ENCODE measurements at regions not wholly inside any gene's neighbourhood (a gene's known extent, or its start where the extent isn't known, plus 50 kb on each side); places are given as distances from the start of the nearest gene placed in this dataset.

- intact Hi-C loops (cut with micrococcal nuclease) = no loop called here
Observed at GRCh38 chr11:29959488-29959887, 57.3 kb downstream of the KCNA4 start.

DNA sequence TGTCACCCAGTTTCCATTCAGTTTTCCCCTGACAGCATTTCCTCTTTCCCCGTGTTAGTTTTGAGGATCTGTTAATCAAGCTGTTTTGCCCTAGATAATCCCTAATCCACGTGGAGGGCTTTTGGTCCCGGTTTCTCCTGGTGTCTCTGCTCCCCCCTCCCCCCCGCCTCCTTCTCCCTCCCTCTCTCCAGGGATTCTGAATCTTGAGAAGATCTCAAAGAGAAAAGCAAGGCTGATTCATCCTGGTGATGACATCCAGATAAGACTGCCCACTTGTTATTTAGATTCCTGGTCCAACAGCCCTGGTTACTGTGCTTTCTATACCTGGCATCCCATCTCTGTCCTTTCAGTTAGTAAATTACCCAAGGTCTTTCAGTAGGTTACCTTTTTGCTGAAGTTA is 59.4 kb downstream of the KCNA4 start:
- intact Hi-C loops (cut with micrococcal nuclease) = no loop called here

GRCh38 chr11:29956076-29956556 is 60.7 kb downstream of the KCNA4 start:
- intact Hi-C loops (cut with micrococcal nuclease) = no loop called here

DNA sequence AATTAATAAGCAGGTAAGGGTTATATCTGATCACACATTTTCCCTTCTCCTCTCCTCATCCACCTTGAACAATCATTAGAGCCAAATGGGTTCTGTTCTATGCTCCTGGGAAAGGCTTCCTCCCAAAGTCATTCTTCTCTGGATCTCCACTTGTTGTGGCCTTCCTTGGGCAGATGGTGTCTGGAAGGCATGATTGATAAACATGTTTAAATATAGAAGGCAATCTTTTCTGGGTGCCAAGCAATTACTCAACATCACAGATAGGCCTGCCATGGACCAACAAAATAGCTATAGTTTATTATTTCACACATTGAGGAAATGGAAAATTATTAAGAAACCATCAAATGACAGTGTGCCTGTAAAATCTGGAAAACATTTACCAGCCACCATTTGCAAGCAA is 73.5 kb downstream of the KCNA4 start:
- intact Hi-C loops (cut with micrococcal nuclease) = no loop called here

DNA sequence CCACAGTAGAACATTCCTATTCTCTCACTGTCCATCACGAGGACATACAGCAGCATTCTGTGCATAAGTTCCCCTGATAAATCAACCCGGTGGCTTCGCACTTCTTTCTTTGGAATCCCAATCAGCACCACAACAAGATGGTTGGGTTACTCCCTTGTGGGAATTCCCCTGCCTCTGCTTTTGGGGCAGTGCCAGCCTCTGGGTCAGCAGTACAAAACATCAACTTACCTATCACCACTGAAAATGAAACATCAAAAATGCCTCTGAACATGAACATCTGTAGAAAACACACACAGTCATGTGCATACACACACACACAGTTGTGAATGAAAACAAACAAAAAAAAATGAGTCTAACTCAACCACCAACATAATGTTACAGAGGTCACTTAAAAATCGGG is 79.3 kb downstream of the KCNA4 start:
- intact Hi-C loops (cut with micrococcal nuclease) = no loop called here

DNA sequence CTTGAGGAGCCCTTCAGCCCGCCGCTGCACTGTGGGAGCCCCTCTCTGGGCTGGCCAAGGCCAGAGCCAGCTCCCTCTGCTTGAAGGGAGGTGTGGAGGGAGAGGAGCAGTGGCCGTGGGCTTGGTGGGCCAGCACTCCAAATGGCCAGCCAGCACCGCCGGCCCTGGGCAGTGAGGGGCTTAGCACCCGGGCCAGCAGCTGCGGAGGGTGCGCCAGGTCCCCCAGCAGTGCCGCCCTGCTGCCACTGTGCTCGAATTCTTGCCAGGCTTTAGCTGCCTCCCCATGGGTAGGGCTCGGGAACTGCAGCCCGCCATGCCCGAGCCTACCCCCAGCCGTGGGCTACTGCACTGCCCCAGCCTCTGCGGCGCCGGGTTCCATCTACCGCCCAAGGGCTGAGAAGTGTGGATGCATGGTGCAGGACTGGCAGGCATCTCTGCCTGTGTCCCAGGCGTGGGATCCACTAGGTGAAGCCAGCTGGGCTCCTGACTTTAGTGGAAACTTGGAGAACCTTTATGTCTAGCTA is 82.7 kb downstream of the KCNA4 start:
- intact Hi-C loops (cut with micrococcal nuclease) = no loop called here

DNA sequence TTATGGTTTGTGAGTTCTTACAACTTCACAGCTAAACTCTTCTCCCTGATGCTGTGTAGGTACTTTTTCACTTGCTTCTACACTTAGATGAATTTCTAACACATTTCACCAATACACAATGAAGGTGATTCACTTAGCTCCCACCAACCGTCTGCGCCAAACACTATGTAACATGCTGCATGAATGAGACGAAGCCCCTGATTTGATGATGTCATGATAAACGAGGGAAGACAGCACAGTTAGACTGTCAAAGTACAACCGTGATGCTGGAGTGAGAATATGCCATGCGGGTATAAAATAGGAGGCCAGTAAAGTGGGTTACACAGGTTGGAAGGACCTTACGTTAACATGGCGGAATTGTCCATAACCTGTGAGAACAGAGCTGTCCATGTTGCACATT is 100.8 kb downstream of the KCNA4 start:
- intact Hi-C loops (cut with micrococcal nuclease) = no loop called here

GRCh38 chr11:29914203-29914930 is 102.5 kb downstream of the KCNA4 start:
- intact Hi-C loops (cut with micrococcal nuclease) = no loop called here

DNA sequence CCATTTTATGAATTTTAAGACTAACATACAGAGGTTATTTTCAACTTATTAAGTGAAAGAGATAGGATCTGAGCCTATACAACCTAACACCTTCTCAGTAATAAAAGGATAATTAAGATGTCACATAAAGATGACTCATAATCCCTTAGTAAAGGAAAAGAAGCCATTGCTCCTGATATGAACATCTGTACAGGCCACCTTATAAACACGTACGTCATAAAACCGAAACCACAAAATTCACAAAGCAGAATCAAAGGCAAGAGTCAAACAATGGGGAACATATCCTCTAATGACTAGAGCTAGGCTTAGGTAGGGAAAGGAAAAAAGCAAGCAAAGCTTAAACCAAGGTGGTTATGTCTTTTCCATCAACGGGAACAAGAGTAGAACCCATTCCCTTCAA is 103.5 kb downstream of the KCNA4 start:
- intact Hi-C loops (cut with micrococcal nuclease) = no loop called here

GRCh38 chr11:29900382-29900781 is 116.4 kb downstream of the KCNA4 start:
- intact Hi-C loops (cut with micrococcal nuclease) = no loop called here

DNA sequence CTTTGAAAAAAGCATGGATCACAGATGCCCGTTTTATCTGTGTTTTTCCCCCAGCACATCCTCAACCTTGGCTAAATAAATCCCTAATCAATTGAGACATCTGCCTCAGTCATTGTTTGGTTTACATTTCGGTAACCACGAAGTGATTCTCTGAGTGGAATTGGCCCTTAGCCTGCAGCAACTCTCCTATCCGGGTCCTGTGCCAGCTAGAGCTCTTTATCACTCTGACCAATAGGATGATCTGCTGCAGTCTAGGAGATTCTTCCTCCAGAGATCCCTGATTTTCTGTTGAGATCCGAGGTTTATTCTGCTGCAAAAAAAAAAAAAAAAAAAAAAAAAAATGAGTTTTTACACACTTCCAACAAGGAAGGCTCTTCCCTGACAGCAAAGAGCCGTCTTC is 137.3 kb downstream of the KCNA4 start:
- intact Hi-C loops (cut with micrococcal nuclease) = no loop called here

GRCh38 chr11:29876192-29876591 is 140.6 kb downstream of the KCNA4 start:
- intact Hi-C loops (cut with micrococcal nuclease) = no loop called here

GRCh38 chr11:29847219-29847618 is 169.6 kb downstream of the KCNA4 start:
- intact Hi-C loops (cut with micrococcal nuclease) = no loop called here

DNA sequence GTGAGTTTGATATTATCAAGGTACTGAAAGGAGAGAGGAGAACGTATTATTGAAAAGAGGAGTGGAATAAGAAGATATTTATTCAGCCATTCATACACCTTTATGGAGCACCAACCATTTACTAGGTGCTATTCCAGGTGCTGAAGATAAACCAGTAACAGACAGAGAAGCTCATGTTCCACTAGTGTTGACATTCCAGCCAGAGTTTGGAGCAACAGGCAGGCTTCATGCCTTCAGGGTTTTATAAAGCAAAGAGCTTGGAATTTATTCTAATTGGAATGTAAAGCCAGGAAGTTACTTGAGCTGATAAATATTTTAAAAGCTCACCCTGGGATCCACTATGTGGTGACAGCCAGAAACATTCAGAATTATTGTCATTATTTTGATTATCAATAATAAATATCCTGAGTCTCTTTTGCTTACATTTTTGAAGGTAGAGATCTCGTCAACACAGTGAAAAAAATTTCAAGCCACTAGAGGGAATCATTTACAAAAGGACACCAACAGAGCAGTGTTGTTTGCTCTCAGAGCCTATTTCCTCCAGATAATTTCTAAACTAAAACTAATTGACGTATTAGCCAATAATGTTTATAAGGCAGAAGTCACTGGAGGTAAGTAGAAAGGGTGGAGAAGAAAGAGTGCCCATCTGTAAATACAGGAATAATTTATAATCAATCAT is 172.0 kb downstream of the KCNA4 start:
- intact Hi-C loops (cut with micrococcal nuclease) = no loop called here

- intact Hi-C loops (cut with micrococcal nuclease) = no loop called here
Observed at GRCh38 chr11:29844031-29844430, 172.8 kb downstream of the KCNA4 start.

- intact Hi-C loops (cut with micrococcal nuclease) = no loop called here
Observed at GRCh38 chr11:29842061-29842460, 174.8 kb downstream of the KCNA4 start.

GRCh38 chr11:29826878-29827277 is 190.0 kb downstream of the KCNA4 start:
- intact Hi-C loops (cut with micrococcal nuclease) = no loop called here

DNA sequence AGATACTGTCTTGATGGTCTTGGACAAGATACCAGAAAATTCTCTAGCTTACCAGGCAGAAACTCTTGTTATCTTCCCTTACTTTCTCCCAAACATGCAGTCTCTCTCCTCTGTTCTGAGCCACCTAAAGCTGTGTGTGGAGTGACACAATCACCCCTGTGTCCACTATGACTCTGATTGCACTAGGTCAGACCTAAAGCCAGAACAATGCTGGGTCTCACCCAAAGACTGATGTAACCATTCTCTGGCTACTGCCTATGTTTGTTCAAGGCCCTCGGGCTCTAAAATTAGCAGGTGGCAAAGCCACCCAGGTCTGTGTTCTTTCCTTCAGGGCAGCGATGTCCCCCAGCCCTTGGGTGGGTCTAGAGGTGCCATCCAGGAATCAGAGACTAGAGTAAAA is 200.5 kb downstream of the KCNA4 start:
- intact Hi-C loops (cut with micrococcal nuclease) = no loop called here

DNA sequence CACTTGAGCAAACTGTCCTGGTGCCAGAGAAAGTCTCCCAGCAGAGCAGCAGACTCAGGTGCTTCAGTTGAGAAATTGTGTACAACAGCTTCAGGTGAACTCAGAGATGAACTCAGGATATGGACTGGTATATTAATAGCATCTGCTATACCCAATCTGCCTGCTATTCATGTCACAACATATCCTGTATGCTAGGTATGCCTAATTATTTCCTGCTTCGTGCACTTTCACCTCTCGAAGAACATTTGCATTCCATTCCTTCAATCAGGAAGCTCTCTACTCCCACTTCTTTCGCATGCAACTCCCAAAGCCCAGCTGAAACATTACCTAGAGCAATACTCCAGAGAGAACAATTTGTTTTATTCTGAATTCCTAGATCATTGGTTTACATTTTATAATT is 207.7 kb downstream of the KCNA4 start:
- intact Hi-C loops (cut with micrococcal nuclease) = no loop called here

- intact Hi-C loops (cut with micrococcal nuclease) = no loop called here
Observed at GRCh38 chr11:29802522-29802921, 214.3 kb downstream of the KCNA4 start.

- intact Hi-C loops (cut with micrococcal nuclease) = no loop called here
Observed at GRCh38 chr11:29801561-29801960, 215.3 kb downstream of the KCNA4 start.

GRCh38 chr11:29786092-29786491 is 230.7 kb downstream of the KCNA4 start:
- intact Hi-C loops (cut with micrococcal nuclease) = no loop called here

GRCh38 chr11:29783506-29783905 is 233.3 kb downstream of the KCNA4 start:
- intact Hi-C loops (cut with micrococcal nuclease) = no loop called here
